GM21515 (cell line): ENCODE measurements at regions not wholly inside any gene's neighbourhood (a gene's known extent, or its start where the extent isn't known, plus 50 kb on each side); places are given as distances from the start of the nearest gene placed in this dataset.

Experiments
- ATAC-seq: cut with Tn5 transposase; IDR thresholded peaks from one replicate; pipeline ENCODE4 v1.9.1; 2021; ENCODE audit not compliant: unreplicated experiment

DNA sequence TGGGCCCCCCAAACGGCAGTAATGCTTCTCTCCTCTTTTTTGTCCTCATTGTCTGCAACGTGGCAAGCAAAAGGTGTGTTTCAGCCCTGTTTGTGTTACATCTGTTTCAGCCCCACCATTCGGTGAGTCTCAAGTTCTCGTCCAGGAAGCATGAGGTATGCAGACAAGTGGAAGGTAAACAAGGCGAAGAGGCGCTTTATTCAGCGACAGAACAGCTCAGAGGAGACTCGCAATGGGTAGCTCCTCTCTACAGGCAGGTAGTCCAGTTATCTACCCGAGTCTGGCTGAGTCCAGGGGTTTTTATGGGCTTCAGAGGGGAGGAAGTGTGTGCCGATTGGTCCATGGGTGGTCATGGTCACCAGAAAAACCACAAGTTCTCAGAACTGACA is 733.4 kb upstream of the CDH7 start:
- ATAC-seq, result no peak

DNA sequence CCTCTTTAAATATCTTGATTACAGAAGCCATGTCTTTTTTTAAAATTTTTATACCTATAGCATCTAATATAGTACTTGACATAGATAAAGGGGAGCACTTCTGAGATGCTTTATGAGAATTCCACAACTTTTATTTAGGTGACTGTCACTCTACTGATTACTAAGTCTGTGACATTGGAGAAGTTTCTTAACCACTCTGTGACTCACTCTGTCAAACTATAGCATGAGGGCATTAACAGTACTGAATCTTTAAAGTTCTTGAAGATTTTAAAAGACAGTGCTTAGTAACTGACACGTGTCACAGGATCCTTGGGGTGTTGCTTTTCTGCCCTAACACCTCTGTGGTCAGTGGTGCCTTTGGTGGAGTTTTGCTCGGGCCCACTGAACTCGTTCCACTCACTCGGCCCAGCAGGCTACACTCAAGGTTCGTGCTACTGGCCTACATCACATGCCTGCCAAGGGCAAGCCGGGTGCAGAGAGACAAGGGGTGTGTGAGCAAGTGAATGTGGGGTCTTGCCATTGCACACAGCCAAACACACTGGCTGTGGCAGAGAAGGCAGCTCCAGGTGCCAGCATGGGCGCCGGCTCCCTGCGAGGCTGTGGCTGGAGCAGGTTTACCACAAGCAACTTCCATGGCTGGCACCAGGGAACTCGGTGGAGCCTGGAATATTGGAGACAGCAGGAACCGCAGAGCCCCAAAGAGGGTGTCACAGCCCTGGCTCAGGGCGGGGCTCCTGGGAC is 734.0 kb upstream of the CDH7 start:
- no peak for ATAC-seq

DNA sequence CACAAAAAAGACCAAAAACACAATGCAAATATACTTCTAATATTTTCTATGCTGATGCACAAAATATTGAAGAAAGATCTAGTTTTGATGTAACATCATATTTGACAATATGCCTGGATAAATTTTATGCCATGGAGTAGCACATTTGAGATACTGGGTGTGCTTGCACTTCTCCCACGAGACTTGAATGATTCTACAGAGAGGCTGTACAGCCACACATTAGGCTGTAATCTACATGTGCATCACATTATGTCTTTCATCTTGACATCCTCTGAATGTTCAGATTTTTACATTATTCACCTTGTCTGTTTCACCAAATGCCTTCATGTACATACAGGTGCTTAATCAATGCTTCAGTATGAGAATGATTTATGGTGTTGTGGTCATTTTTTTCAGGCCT is 756.4 kb upstream of the CDH7 start:
- ATAC-seq, result no peak

DNA sequence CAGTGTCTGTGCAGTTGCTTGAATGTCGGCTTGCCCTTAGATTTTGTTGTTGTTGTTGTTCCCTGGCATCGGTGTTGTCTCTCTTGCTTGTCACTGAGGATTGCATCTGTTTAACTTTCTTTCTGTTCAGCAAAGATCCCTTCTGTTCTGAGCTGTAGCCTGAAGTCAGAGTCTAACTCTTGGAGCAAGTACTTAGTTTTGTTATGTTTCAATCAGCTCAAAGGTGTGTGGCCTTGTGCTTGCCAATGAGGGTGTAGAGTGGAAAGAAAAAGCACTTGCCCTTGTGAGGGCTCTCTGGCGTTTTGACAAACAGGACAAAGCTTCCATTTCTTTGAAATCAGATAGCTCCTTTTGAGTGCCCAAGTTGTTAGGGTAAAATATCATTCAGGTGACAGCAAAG is 757.1 kb upstream of the CDH7 start:
- ATAC-seq, result no peak

DNA sequence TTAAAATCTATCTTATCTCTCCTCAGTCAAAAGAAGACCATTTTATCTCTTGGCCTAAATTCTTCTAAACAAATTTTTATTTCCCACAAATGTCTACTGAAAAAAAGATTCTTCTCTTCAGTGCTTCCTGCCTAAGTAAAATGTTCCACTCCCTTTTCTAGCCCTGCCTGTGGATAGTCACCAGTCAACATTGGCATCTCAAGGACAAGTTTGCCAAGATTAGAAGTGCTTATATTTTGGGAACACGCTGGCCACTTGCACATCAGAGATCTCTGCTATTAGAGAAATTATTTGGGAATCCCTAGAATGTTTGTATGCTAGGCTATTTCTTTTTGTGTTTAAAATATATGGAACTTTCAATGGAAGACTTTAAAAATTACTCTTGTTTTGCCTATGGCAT is 758.2 kb upstream of the CDH7 start:
- ATAC-seq, result no peak

DNA sequence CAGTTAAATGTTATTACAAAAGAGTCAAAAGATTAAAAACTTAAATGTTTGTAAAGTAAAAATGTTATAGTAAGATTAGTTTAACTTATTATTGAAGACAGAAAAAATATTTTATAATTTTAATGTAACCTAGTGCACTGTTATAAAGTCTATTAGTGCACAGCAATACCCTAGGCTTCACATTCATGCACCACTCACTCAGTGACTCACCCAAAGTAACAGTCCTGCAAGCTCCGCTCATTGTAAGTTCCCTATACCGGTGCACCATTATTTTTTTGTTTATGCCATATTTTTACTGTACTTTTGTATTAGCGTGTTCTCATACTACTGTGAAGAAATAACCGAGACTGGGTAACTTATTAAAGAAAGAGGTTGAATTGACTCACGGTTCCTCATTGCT is 759.7 kb upstream of the CDH7 start:
- ATAC-seq, result no peak

DNA sequence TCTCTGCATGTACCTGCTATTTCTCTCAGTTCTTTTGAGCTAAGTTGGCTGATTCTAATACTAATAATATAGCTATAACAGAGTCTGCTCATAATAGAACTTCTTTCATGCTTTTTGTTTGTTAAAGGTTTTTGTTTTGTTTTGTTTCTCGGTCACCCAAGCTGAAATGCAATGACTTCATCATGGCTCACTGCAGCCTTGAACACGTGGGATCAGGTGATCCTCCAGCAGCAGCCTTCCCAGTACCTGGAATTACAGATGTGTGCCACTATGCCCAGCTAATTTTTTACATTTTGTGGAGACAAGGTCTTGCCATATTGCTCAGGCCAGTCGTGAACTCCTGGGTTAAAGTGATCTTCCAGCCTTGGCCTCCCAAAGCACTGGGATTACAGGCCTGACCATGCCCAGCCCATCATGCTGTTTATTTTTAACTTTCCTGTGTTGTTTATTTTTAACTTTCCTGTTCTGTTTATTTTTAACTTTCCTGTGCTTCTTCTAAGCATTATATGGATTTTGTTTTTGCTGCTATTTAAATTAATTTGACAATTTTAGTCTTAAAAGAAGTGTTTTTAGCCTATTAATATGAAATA is 763.8 kb upstream of the CDH7 start:
- ATAC-seq, result no peak

DNA sequence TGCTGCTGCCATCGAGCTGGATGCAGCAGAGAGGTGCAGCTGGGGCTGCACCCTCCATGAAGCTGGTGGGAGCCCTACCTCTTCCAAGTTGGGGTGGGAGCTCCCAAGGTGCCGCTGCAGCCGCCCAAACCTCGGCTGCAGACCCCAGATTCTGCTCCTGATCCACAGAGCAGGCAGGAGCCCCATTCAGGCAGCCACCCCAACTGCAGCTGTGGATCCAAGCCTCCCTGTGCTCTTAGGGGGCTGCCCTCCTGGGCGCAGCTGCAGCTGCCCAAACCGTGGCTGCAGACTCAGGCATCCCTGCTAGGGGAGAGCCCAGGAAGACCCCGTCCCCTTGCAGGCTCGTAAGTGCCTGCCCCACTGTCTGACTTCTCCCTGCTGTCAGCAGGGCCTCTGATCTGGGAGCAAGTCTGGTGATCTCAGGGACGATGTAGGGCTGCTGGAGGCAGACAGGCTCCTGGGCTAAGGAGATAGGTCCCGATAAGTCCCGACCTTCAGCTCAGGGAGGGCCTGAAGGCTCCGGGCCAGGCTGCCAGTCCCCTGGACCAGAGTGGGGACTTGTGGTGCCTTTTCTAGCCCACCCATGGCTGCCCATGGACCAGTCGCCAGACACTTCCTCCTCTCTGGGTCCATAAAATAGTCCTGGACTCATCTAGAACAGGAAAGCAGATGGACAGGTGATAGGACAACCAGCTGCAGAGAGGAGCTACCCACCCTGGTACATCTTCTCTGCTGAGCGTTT is 767.1 kb upstream of the CDH7 start:
- ATAC-seq, result no peak

DNA sequence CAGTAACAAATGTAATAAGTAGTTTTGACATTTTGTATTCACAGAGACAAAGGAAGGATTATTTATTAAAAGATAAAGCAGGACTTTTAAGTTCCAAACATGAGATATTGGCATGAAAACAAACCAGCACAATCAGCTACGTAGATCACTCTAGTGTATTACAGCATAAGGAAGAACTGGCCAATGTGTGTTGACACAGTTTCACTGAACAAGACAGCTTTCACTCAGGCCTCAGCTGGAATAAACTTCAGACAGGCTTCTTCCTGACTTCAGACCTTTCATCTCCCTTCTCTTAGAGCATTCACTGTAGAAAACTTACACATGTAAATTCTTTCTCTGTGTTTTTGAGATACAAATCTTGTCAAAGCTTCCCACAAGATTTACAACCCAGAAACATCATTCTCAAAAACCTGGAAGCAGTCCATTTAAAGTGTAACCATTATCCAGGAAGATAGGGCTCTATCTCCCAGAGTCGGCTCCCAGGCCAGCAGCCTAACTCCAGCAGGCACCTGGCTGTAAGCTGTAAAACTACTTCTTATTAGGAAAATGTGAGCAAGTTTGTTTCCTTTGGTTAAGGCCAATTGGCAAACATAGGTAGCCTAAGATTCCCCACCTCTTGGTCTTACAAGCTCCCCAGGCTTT is 768.3 kb upstream of the CDH7 start:
- no peak for ATAC-seq

DNA sequence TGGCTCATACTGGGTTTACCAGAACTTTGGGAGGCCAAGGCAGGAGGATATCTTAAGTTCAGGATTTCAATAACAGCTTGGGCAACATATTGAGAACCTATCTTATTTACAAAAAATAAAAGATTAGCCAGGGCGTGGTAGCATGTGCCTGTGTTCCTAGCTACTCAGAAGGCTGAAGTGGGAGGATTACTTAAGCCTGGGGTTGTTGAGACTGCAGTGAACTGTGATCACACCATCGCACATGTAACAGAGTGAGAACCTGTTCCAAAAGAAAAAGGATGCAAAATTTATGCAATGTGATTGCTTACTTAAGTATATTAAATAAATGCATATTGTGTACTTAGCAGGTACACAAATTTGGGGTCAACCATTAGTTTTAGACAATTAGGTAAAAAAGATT is 768.9 kb upstream of the CDH7 start:
- no peak for ATAC-seq

DNA sequence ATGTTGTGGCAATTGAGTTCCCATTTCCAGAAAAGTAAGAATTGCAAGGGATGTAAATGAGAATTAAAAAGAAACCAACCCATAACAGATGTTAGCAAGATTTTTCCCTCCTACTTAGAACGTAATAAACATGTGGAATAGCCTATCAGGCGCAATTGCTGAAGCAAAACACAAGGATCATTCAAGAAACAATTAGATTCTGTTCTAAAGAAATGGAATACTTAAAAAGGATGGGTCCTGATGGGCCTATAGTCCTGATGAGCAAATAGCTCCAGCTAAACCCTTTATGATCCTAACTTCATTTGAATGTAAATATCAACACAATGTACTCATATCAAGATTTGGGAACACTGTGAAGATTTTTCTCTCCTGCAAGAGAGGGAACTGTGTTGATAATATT is 771.0 kb upstream of the CDH7 start:
- ATAC-seq, result no peak

DNA sequence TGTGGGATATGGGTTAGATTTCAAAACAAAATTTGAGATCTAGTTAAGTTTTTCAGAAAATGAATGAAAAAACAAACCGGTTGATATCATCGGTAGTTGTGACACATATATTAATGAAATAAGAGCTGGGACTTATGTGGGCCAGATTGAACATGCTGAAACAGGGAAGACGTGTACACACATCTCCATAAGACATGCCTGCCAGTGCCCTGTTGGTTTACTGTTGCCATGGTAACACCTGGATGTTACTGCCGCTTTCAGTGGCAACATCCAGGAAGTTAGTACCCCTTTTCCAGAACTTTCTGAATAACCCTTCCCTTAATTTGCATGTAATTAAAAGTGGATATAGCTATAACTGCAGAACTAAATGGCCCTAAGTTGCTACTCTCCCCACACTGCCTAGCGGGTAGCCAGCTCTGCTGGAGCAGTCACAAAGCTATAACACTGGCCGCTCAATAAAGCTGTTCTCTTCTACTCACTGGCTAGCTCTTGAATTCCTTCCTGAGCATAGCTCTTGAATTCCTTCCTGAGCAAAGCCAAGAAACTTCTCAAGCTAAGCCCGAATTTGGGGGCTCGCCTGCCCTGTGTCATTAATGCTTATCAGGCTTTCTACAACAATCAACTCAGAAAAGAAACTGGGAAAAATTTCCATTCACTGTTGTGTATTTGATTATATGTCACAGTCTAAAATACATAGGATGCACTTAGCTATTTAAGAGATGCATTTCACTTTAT is 776.3 kb upstream of the CDH7 start:
- ATAC-seq, result no peak

DNA sequence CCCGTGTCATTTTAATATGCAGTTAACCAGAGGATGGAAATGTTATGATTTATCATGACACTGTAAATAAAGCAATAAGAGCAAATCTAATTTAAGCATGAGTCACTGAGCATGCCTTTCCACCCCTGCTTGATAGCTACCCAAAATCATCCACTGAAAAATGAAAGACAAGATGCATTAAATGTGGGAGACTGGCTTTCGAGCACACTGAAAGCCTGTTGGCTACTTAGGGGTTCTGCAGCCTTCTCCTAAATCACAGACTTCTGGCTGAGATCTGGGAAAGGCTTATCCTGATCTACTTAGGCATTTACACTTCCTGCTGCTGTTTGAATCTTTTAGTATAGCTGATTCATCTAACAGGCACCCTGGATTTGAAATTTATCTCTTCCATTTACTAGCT is 778.3 kb upstream of the CDH7 start:
- no peak for ATAC-seq

DNA sequence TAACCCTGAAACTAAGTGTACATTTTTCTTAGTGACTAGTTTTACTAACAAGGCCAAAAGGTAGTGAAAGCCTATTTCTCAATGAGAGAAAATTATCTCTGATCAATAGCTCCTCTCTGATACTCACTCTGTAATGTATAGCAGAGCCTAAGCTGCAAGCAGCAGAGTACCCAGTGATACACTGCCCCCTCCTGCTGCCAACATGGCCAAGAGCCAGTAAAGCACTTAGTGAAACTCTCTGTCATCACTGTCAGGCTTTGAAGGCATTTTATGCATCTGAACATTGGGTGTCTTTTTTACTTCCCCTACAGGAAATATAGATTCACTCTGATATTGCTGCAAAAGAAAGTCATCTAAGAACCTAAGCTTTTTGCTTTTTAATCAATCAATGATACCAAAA is 784.1 kb upstream of the CDH7 start:
- ATAC-seq, result no peak

DNA sequence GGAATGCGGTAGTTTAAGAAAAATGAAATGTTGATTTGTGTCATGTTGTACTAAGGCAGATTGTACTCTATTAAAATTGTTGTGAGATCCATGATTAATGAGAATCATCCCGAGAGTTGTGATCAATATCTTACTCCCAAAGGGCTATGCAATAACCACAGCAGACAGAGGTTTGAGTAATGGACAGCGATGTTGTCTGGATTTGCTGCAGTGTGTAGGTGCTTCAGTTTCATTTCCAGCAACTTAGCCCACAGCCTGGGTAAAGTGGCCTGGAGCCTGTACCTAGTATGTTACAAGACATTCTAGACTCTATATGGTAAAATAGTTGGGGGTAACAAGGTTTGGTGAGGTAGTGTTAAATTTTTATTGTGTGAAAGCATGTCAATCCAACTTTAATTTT is 794.3 kb upstream of the CDH7 start:
- no peak for ATAC-seq

DNA sequence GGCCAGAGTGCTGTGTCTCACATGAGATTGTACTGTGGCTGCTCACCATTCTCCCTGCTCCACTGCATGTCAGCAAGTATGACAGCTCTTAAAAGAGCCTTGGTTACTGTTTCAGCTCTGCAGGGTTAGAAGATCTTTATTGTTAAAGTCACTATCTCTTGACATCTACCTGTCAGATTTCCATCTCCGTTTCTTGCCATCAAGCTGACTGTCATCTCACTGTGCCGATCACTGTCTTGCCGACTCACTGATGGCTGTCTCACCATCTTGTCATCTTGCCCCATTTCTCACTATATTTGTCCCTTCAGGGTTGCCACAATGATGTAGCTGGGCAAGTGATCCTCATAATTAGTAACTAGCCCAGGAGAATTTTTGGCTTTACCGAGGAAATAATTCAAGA is 800.9 kb upstream of the CDH7 start:
- no peak for ATAC-seq

DNA sequence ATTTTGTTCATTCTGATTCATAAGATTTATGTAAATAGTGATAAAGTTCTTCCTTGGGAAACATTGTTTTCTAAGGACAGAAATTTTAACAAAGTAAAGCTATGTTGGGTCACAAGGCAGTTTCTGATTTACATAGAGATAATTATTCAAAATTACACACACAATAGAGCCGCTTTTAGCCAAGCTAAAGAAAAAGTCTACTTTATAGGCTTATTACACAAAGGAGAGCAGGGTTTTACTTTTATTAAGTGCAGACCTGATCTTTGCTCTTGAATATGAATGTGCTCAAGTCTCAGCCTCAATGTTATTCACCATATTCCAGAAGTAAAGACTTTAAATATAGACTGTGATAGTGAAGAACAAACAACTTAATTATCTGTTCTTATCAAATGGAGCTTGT is 787.8 kb upstream of the LINC00305 start:
- no peak for ATAC-seq

DNA sequence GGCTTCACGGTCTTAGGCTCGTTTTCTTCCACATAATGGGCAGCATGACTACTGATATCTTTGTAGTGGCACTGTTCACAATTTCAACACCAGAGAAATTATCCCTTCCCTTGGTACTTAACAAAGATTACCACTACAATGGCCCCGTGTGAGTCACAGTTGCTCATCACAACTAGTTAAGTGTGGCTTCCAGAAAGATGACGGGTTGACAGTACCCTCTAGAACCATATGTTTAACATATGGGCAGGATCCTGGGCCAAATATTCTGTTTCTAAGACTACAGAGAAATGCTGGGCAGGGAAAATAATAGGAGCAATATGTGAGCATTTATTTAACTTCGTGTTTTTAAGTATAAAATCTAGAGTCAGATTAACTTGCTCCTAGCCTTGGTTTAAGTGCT is 780.1 kb upstream of the LINC00305 start:
- ATAC-seq, result no peak

DNA sequence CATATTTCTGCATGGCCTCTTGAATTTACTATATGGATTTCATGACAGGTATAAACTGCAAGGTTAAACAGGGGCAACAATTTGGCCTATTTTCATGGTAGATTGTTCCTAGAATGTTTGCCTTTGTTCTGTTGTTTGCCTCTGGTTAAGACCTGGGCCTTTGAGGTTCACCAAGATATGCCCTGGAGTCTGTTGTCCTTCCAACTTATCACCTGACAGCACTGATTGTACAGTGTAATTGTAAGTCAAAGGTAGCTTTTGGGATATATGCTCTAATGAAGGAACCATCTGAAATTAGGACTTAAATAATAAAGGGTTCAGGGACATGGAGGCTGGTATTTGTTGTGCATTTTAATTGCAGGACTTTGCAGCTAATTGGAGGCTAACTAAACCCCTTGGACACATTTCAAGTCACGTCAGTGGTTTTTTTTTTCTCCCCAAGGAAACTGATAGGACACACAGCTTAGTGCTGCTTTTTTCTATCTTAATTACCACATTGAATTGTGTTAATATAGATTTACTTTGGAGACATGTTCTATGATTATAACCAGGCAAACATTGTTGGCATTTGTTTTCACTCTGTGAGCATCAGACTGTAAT is 771.2 kb upstream of the LINC00305 start:
- ATAC-seq, result no peak

DNA sequence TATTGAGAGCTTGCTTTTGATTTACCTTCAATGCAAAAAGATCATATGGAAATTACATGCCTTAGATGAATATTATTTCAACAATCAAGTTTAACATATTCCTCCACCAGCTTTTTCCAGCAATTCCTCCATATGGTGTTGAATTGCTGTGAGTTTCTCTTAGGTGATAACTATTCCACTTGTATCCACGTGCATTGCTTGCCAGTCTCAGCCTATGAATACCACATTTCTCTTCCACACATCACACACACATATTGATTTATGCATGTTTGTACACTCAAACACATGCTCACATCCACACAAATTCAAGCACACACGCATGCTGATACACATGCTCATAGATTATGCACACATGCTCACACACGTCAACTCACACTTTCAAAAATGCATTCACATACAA is 770.0 kb upstream of the LINC00305 start:
- ATAC-seq, result no peak

DNA sequence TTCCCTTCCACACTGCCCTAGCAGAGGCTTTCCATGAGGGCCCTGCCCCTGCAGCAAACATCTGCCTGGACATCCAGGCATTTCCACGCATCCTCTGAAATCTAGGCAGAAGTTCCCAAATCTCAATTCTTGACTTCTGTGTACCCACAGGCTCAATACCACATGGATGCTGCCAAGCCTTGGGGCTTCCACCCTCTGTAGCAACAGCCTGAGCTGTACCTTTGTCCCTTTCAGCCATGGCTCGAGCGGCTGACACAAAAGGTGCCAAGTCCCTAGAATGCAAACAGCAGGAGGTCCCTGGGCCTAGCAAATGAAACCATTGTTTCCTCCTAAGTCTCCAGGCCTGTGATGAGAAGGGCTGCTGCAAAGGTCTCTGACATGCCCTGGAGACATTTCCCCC is 744.5 kb upstream of the LINC00305 start:
- no peak for ATAC-seq
